HG02973 (cell line): ENCODE measurements at regions not wholly inside any gene's neighbourhood (a gene's known extent, or its start where the extent isn't known, plus 50 kb on each side); places are given as distances from the start of the nearest gene placed in this dataset.
A peak's percentile ranks its signal among the peaks of the same experiment; 100 is the strongest.

ENCODE experiments used
- ATAC-seq: cut with Tn5 transposase; IDR thresholded peaks from one replicate; pipeline ENCODE4 v1.9.1; 2021; ENCODE audit warnings: moderate library complexity; ENCODE audit not compliant: unreplicated experiment

DNA sequence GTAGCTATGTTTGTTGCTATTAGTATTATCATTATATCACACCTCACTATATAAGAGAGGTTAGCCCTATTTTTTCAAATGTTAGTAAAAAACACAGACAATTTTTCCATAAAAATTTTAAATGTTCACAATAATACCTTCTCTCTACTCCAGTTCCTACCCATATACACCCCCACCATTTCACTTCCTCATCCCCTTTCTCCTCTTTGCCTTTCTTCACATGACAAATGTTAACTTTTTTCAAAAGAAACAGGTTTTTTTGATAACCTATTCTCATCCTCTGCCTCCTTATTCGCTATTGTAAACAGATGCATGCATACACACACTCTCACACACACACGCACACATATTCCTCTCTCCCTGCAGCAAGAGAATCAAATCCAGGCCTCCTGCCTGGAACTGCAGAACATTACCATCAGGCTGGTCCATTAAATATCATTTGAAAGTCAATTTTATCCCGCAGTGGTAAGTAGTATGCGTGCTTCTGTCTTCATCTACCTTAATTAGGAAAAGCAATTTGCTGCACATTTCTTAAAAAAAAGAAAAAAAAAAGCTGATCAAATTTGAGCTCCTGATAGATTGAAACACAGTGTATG, 55.5 kb downstream of the MID1IP1 start:
- no peak for ATAC-seq

- ATAC-seq: no peak
These were observed 56.7 kb downstream of the MID1IP1 start for GRCh38 chrX:38857736-38858523.

DNA sequence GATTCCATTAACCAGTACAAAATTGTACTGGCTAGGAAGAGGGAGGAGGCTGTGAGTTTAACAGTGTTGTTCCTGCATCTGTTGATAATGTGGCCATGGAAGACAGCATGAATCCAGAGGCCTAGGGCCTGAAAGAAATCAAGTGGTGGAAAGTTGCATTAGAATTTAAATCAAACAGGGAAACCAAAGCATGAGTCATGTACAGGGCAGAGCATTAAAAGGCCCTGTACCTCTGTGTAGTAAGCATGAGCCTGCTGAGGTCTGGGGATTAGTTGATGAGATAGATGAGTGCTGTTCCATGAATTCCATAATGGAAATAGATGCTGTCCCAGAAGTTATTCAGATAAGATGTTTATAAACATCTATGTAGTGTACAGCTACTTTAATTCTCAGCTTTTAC, 58.3 kb downstream of the MID1IP1 start:
- ATAC-seq: no peak

DNA sequence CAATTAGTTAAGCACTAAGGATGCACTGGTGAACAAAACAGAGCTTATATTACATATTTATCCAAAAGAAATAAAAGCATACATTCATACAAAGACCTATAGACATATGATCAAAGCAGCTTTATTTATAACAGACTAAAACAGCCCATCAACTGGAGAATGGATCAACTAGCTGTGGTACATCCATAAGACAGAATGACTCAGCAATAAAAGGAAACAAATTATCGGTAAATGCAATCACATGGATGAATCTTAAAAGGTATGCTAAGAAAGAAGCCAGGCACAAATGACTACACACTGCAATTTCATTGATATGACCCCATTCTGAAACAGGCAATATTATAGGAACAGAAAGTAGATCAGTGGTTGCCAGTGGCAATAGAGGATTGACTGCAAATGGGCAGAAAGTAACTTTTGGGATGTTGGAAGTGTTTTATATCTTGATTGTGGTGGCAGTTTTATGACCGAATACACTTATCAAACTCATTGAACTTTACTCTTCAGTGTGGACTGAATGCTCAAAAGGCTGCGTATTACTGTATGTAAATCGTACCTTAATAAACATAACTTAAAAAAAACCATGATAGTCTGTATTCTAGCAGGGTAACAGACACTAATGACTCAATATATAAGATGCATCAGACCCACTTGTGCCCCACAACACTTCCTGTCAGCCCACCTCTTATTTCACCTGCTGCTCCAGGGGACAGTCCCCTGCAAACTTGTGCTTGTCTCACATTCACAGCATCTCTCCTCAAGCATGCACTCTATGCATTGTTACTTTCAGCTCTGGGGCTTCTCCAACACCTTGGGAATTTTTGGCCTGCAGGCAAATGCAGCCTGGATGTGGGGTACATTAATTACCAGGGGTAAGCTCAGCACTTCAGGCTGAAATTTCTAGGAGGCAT, 59.1 kb downstream of the MID1IP1 start:
- no peak for ATAC-seq

DNA sequence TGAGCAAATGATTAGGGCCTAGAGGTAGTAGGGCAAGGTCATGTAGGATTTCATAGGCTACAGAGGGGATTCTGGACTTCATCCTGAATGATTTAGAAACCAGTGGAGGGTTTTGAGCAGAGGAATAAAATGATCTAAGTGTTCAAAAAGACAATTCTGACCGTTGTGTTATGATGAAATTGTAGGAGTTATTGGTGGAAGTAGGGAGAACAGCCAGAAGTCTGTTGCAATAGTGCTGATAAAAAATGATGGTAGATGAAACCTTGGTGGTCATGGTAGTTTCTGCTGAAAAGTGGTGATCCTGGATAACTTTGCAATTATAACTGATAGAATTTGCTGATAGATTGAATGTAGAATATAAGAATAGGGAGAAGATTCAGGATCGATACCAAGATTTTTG, 60.2 kb downstream of the MID1IP1 start:
- no peak for ATAC-seq

- ATAC-seq: no peak
These were observed 60.8 kb downstream of the MID1IP1 start for GRCh38 chrX:38862100-38862499.

DNA sequence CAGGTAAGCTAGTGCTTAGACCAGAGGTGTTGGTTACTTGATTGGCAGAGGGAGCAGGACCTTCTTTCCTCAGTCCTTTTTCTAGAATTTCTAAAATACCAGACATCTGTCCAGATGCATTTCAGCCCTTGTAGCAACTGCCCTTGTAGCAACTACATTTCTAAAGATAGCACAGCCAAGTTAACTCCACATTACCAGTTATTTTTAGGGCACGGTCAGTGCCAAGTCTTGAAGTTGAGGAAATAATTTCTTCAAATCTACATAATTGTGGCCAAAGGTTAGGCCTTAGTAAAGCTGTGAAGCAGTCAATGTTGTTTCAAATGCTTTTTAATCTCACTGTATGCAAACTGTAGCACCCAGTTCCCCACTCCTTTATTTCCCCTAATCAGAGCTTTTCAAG, 62.9 kb downstream of the MID1IP1 start:
- ATAC-seq: no peak

DNA sequence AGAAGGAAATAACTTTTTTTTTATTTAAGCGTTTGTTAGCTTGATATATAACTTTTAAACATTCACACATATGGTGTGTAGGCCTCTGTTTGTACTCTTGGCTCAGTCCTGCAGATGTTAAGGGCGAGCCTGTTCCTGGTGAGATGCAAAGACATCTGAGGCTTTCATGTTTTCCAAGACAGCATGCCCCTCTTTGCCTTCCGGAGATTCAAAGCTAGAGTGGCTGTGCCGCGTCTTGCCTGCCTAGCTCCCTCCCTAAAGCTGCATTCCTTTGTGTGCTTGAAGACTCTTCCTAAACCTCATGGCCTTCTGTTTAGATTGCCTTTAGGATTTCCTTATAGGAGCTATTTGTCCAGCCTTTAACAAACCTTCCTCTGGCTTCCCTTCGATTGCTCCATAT, 67.1 kb downstream of the MID1IP1 start:
- ATAC-seq: no peak

DNA sequence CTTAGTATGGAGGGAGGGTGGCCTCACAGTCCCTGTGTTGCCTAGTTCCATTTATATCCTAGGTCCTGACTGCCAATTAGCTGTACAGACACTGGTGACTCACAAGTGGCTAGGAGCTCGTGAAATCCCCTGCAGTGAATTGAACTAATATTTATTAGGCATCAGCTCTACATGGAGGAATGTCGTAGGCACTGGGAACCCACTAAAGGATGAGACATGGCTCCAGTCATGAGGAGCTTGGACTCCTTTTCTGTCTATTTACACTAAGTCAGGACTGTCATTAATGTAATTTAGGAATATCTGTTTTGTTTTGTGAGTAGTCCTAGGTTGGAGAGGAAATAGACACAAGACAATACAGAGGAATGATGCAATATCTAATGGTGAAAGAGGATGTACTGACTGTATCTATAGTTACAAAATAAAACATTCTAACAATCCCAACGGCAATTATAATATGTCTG, 67.7 kb downstream of the MID1IP1 start:
- ATAC-seq: no peak

DNA sequence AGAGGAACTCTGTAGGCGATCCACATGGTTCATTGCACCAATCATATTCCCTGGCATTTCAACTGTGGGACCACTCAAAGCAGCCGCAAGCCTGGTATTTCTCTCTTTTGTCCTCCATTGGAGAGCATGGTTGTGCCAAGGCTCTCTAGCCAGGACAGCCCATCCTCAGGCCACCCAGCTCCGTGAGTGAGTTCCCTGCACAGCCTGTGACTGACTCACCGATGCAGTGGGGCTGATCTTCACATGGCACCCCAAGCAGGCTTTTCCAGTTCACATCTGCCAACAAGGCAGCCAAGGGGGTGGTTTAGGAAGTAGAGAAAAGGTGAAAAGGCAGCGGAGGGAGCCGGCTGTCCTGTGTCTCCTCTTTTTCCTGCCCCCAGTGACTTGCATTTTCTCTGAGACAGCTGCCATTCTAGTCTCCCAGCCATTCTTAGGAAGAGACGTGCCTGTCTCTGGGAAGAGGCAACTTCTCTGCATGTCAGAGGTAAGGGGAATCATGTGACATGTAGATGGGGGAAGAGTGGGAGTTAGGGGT, 69.2 kb downstream of the MID1IP1 start:
- no peak for ATAC-seq

DNA sequence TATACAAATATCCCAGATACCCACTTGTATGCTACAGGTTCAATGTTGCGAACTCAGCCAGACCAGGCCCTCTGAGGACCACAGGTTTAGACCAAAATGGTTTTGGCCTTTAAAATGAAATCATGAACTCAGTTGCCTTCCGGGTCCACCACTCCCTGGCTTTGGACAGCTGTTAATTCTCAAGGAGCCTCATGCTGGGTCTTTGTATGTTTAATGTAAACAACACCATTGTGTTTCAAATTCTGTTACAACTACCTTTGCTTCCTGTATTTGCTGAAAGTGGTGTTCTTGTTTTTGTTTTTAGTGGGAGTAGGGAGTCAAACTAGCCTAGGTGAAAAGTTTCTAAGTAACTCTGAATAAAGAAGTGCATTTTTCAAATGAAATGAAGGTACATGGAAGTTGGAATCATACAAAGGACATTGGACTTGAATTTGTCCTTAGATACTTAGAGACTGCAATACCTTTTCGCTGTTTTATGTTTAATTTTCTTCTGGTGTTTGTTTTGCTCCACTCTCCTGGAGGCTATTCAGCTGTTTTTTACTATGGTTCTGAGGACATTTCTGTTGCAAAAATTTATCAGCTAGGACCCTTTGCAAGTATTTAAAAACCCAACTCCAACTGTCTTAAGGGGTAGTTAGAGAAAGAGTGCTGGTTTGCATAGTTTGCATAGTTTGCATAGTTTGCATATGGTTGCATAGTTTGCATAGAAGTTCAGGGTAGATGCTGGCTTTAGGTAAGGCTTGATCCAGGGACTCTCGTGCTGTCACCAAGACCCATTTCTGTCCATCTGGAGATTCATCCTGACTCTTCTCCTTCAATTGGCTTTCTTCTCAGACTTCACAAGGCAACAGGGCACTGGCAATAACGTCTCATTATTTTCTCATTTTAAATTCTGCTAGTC, 70.1 kb downstream of the MID1IP1 start:
- ATAC-seq: no peak

DNA sequence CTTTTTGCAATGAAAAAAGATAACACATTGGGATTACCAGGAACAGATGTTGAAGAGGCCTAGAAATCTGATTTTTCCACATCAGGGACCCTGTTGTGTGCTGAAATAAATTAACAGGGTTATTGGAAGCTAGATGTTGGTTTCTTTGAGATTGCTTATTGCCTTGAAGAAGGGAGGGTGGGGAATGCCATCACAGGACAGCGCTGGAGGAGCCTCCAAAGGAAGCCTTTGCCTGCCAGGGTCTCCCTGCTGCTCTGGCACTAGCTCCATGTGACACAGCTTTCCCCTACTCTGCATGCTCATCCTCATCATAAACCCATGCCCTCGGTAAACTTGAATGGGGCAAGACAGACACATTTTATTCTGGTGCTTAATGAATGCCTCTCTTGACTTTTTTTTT, 76.1 kb downstream of the MID1IP1 start:
- no peak for ATAC-seq

- ATAC-seq: no peak
These were observed 77.5 kb downstream of the MID1IP1 start for GRCh38 chrX:38878641-38879340.

DNA sequence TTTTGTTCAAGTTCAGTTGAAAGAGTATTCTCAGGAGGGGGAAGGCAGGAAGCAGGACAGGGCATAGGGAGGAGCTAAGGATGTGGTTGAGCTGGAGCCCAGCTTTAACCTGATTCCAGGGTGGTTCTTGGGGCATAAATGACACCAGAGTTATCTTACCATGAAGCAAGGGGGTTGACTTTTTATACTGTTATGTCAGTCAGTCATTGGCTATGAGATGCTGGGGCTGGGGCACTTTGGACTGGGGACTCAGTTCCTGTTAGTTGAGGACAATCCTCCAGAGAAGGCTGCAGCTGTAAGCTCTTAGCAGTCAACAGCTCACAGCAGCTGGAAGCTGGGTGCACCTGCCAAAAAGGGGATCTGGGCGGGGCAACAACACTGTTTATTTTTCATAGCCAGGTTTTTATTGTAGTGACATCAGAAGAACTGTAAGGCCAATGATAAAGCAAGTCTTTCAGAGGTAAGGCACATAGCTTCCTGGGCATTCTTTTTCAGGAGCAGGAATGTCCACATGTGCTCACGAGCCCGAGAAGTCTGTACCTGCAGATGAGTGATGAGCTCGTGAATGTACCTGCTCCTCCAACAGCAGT, 78.5 kb downstream of the MID1IP1 start:
- ATAC-seq: peak; percentile 70

DNA sequence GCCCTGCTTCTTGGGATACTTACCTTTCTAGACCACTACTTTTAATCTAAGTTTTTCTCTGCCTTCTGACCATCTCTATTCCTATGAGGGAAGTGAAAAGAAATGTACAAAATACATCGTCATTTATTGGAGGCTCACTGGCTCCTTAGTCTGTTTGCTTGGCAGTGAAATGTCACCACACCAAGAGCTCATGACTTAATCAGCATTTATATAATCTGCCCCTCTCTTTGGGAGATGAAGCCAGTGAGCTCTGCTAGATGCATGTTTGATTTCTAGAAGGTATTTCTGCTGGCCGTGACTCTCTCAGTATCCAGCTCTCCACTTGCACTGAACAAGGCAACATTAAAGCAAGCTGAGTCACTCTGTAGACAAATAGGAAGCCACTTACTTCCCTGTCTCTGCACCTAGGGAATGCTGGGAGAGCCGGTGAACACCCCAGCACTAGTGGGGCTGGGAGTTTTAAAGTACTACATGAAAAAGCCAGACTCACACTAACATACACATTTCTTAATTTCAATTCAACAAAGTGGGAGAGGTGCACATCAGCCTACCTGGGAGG, 79.1 kb downstream of the MID1IP1 start:
- ATAC-seq: peak; percentile 6

DNA sequence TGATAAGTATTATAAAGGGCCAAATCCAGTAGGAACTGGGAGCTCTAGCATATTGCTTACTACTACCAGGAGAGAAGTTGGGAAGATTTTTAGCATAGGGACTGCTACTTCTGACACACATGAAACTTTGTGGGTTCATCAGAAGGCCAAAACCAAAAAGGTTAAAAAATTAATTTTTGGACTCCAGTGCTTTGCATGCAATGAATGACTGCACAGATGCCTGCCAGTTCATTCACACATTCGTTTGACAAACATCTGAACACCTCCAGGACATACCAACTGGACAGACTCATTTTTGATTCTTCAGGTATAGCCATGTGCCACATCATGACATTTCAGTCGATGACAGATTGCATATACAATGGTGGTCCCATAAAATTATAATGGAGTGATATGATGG, 79.8 kb downstream of the MID1IP1 start:
- no peak for ATAC-seq

DNA sequence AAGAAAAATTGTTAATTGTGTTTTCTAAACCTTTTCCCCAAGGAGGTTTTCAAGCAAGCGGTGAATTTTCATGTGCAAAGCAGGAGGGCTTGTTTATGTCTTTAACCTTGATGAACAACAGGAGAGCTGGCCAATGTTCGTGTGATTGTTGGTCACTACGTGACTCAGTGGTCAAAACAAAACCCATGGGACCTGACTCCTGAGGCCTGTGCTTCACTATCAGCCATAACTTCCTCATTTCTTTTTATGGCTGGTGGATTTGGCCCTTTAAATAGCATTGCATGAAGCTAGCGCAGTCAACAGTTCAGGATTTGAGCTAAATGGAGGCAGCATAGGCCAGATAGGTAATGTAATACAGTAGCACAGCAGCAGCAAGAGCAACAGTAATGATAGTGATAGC, 80.5 kb downstream of the MID1IP1 start:
- no peak for ATAC-seq

GRCh38 chrX:38882894-38883626, 81.8 kb downstream of the MID1IP1 start:
- ATAC-seq: no peak
